CD4-positive, CD25-positive, alpha-beta regulatory T cell (primary cell): ENCODE measurements at regions not wholly inside any gene's neighbourhood (a gene's known extent, or its start where the extent isn't known, plus 50 kb on each side); places are given as distances from the start of the nearest gene placed in this dataset.
A peak's percentile ranks its signal among the peaks of the same experiment; 100 is the strongest.

Experiments used
- ATAC-seq, 2 donors: fragments of 150-1000 bp; cut with Tn5 transposase; one replicate each; pipeline ENCODE4 v1.10.0; 2021; ENCODE audit warnings: low read depth in 2 of 2, moderate number of reproducible peaks in 2 of 2, moderate library complexity in 1 of 2
- DNase-seq, 3 donors: peaks; one replicate each; pipeline versions ENCODE4 v3.0.0 to v3.0.0-alpha.2; 2012 to 2022; ENCODE audit warnings: mixed read lengths in 1 of 3
- H3K27ac ChIP-seq: one replicate; pipeline ENCODE4 v1.7.0; 2013; ENCODE audit warnings: mild to moderate bottlenecking, low read length; ENCODE audit not compliant: insufficient read depth, poor library complexity, severe bottlenecking
- H3K27me3 ChIP-seq: one replicate; pipeline ENCODE4 v1.7.0; 2013; ENCODE audit warnings: low read length; ENCODE audit not compliant: control insufficient read depth, insufficient read depth
- H3K36me3 ChIP-seq: one replicate; pipeline ENCODE4 v1.7.0; 2013; ENCODE audit warnings: mild to moderate bottlenecking, low read length, moderate library complexity; ENCODE audit not compliant: control insufficient read depth, insufficient read depth
- H3K4me1 ChIP-seq: 2 replicates; pipeline ENCODE4 v1.7.0; 2013; ENCODE audit warnings: mild to moderate bottlenecking, low read length; ENCODE audit not compliant: insufficient read depth, control insufficient read depth, poor library complexity, severe bottlenecking
- H3K4me3 ChIP-seq: one replicate; pipeline ENCODE4 v1.7.0; 2013; ENCODE audit warnings: low read depth, mild to moderate bottlenecking, low read length, moderate library complexity
- H3K9me3 ChIP-seq, 2 experiments: 1 replicate in 1 of 2; 2 replicates in 1 of 2; pipeline ENCODE4 v1.7.0; 2013; ENCODE audit warnings: low read length in 2 of 2, mild to moderate bottlenecking in 1 of 2, moderate library complexity in 1 of 2; ENCODE audit not compliant: control insufficient read depth in 2 of 2
- H3K27ac Mint-ChIP-seq, 3 donors: one replicate each; pipeline ENCODE4 v1.8.0; 2020 to 2022; ENCODE audit warnings: mild to moderate bottlenecking in 3 of 3, mixed read lengths in 3 of 3, moderate library complexity in 2 of 3
- H3K27me3 Mint-ChIP-seq: one replicate; pipeline ENCODE4 v1.8.0; 2022; ENCODE audit warnings: mild to moderate bottlenecking, mixed read lengths
- H3K36me3 Mint-ChIP-seq: one replicate; pipeline ENCODE4 v1.8.0; 2020; ENCODE audit warnings: mixed read lengths
- H3K4me1 Mint-ChIP-seq, 4 donors: one replicate each; pipeline ENCODE4 v1.8.0; 2020 to 2022; ENCODE audit warnings: mixed read lengths in 4 of 4, mild to moderate bottlenecking in 1 of 4
- H3K4me3 Mint-ChIP-seq, 4 donors: one replicate each; pipeline ENCODE4 v1.8.0; 2020 to 2022; ENCODE audit warnings: mild to moderate bottlenecking in 4 of 4, mixed read lengths in 4 of 4, moderate library complexity in 3 of 4
- H3K9me3 Mint-ChIP-seq, 7 donors: one replicate each; pipeline ENCODE4 v1.8.0; 2020 to 2022; ENCODE audit warnings: mixed read lengths in 7 of 7, mild to moderate bottlenecking in 3 of 7, moderate library complexity in 2 of 7

- Histone ChIP-seq H3K27me3 (no peaks in the 10 kb centered on the region), H3K4me3 (no peak overlapping the region), H3K27ac (peak overlapping the region; percentile 87), H3K36me3 (no peaks in the 10 kb centered on the region), H3K9me3 (no peaks in the 10 kb centered on the region), H3K4me1 (peaks cover 33% of the 10 kb centered on the region)
- Mint-ChIP-seq H3K27me3 (no peaks in the 10 kb centered on the region), H3K4me1 (peaks cover 32 to 63% (median 48%) of the 10 kb centered on the region in 4 donors), H3K9me3 (no peaks in the 10 kb centered on the region), H3K27ac (peak overlapping the region in 2 of 3 donors; percentile 0 to 24), H3K36me3 (no peaks in the 10 kb centered on the region), H3K4me3 (no peak overlapping the region)
- DNase-seq = no peak
- no peak for ATAC-seq
Measured at GRCh38 chr21:25459365-25459764, 147.9 kb downstream of the MRPL39 start.

- H3K27me3 Mint-ChIP-seq = no peaks in the 10 kb centered on the region
- H3K27me3 ChIP-seq = no peaks in the 10 kb centered on the region
- peak overlapping the region in 2 of 4 donors; percentile 28 to 66 for H3K4me3 Mint-ChIP-seq
- H3K27ac Mint-ChIP-seq = peak overlapping the region; percentile 1 to 85 (median 74)
- DNase-seq (no peak), ATAC-seq (no peak)
- H3K9me3 ChIP-seq = no peaks in the 10 kb centered on the region
- no peaks in the 10 kb centered on the region for H3K36me3 Mint-ChIP-seq
- H3K9me3 Mint-ChIP-seq = no peaks in the 10 kb centered on the region
- H3K4me1 Mint-ChIP-seq = peaks cover 28 to 54% (median 40%) of the 10 kb centered on the region in 4 donors
- peak overlapping the region; percentile 87 for H3K27ac ChIP-seq
- no peak overlapping the region for H3K4me3 ChIP-seq
- H3K36me3 ChIP-seq = no peaks in the 10 kb centered on the region
- H3K4me1 ChIP-seq = peaks cover 25% of the 10 kb centered on the region
Measured at GRCh38 chr21:25458484-25458883, 148.8 kb downstream of the MRPL39 start.

GRCh38 chr21:25457946-25458345 lies 149.3 kb downstream of the MRPL39 start:
- Mint-ChIP-seq H3K36me3 (no peaks in the 10 kb centered on the region), H3K9me3 (no peaks in the 10 kb centered on the region), H3K27me3 (no peaks in the 10 kb centered on the region), H3K4me3 (no peak overlapping the region), H3K27ac (peak overlapping the region in 2 of 3 donors; percentile 17 to 74), H3K4me1 (peaks cover 22 to 49% (median 36%) of the 10 kb centered on the region in 4 donors)
- H3K27ac ChIP-seq = peak overlapping the region; percentile 87
- no peaks in the 10 kb centered on the region for H3K9me3 ChIP-seq
- H3K4me1 ChIP-seq = peaks cover 20% of the 10 kb centered on the region
- no peaks in the 10 kb centered on the region for H3K27me3 ChIP-seq
- peak overlapping the region; percentile 81 for H3K4me3 ChIP-seq
- no peaks in the 10 kb centered on the region for H3K36me3 ChIP-seq
- ATAC-seq (no peak), DNase-seq (no peak)

- DNase-seq (peak in 2 of 3 donors; percentile 50 to 72), ATAC-seq (peak; percentile 85)
- H3K4me3 ChIP-seq = peak overlapping the region; percentile 81
- Mint-ChIP-seq H3K27me3 (no peaks in the 10 kb centered on the region), H3K4me3 (peak overlapping the region; percentile 14 to 87 (median 82)), H3K27ac (peak overlapping the region; percentile 74 to 89 (median 77)), H3K4me1 (peaks cover 17 to 44% (median 31%) of the 10 kb centered on the region in 4 donors), H3K9me3 (no peaks in the 10 kb centered on the region), H3K36me3 (no peaks in the 10 kb centered on the region)
- H3K9me3 ChIP-seq = no peaks in the 10 kb centered on the region
- H3K4me1 ChIP-seq = peaks cover 15% of the 10 kb centered on the region
- H3K27me3 ChIP-seq = no peaks in the 10 kb centered on the region
- no peaks in the 10 kb centered on the region for H3K36me3 ChIP-seq
- peak overlapping the region; percentile 87 for H3K27ac ChIP-seq
Measured at GRCh38 chr21:25457411-25457810, 149.9 kb downstream of the MRPL39 start.

- Histone ChIP-seq H3K4me1 (peaks cover 14% of the 10 kb centered on the region), H3K9me3 (no peaks in the 10 kb centered on the region), H3K36me3 (no peaks in the 10 kb centered on the region), H3K4me3 (peak overlapping the region; percentile 81), H3K27ac (peak overlapping the region; percentile 87), H3K27me3 (no peaks in the 10 kb centered on the region)
- H3K9me3 Mint-ChIP-seq = no peaks in the 10 kb centered on the region
- no peaks in the 10 kb centered on the region for H3K27me3 Mint-ChIP-seq
- ATAC-seq = peak; percentile 5 to 20
- H3K4me1 Mint-ChIP-seq = peaks cover 15 to 38% (median 27%) of the 10 kb centered on the region in 4 donors
- peak overlapping the region; percentile 0 to 74 (median 72) for H3K27ac Mint-ChIP-seq
- no peaks in the 10 kb centered on the region for H3K36me3 Mint-ChIP-seq
- peak in 1 of 3 donors; percentile 26 for DNase-seq
- peak overlapping the region in 2 of 4 donors; percentile 64 to 69 for H3K4me3 Mint-ChIP-seq
Measured at GRCh38 chr21:25456672-25457071, 150.6 kb downstream of the MRPL39 start.

GRCh38 chr21:25453524-25453923 lies 153.8 kb downstream of the MRPL39 start:
- no peak overlapping the region for H3K4me3 Mint-ChIP-seq
- DNase-seq (no peak), ATAC-seq (no peak)
- no peaks in the 10 kb centered on the region for H3K27me3 ChIP-seq
- no peak overlapping the region for H3K27ac ChIP-seq
- H3K36me3 ChIP-seq = no peaks in the 10 kb centered on the region
- H3K4me1 ChIP-seq = peaks cover 11% of the 10 kb centered on the region
- no peak overlapping the region for H3K4me3 ChIP-seq
- no peaks in the 10 kb centered on the region for H3K27me3 Mint-ChIP-seq
- H3K36me3 Mint-ChIP-seq = no peaks in the 10 kb centered on the region
- H3K9me3 Mint-ChIP-seq = peaks cover 0 to 2% (median 0%) of the 10 kb centered on the region in 7 donors
- H3K27ac Mint-ChIP-seq = no peak overlapping the region
- no peaks in the 10 kb centered on the region for H3K9me3 ChIP-seq
- peaks cover 6 to 18% (median 13%) of the 10 kb centered on the region in 4 donors for H3K4me1 Mint-ChIP-seq

GRCh38 chr21:25449950-25450349 lies 157.3 kb downstream of the MRPL39 start:
- DNase-seq (no peak), ATAC-seq (no peak)
- no peaks in the 10 kb centered on the region for H3K9me3 ChIP-seq
- H3K27me3 Mint-ChIP-seq = no peaks in the 10 kb centered on the region
- H3K4me1 Mint-ChIP-seq = peaks cover 0 to 2% (median 0%) of the 10 kb centered on the region in 4 donors
- no peak overlapping the region for H3K4me3 ChIP-seq
- no peak overlapping the region for H3K27ac ChIP-seq
- H3K27ac Mint-ChIP-seq = no peak overlapping the region
- no peaks in the 10 kb centered on the region for H3K4me1 ChIP-seq
- no peaks in the 10 kb centered on the region for H3K36me3 Mint-ChIP-seq
- no peaks in the 10 kb centered on the region for H3K36me3 ChIP-seq
- H3K9me3 Mint-ChIP-seq = peaks cover 0 to 2% (median 0%) of the 10 kb centered on the region in 7 donors
- H3K27me3 ChIP-seq = no peaks in the 10 kb centered on the region
- no peak overlapping the region for H3K4me3 Mint-ChIP-seq

GRCh38 chr21:25441835-25442234 lies 165.4 kb downstream of the MRPL39 start:
- no peaks in the 10 kb centered on the region for H3K4me1 Mint-ChIP-seq
- no peaks in the 10 kb centered on the region for H3K36me3 Mint-ChIP-seq
- DNase-seq (no peak), ATAC-seq (no peak)
- no peaks in the 10 kb centered on the region for H3K4me1 ChIP-seq
- no peaks in the 10 kb centered on the region for H3K36me3 ChIP-seq
- no peak overlapping the region for H3K4me3 Mint-ChIP-seq
- no peaks in the 10 kb centered on the region for H3K27me3 Mint-ChIP-seq
- H3K27ac ChIP-seq = no peak overlapping the region
- H3K27ac Mint-ChIP-seq = no peak overlapping the region
- no peak overlapping the region for H3K4me3 ChIP-seq
- peaks cover 0 to 4% (median 0%) of the 10 kb centered on the region in 7 donors for H3K9me3 Mint-ChIP-seq
- H3K27me3 ChIP-seq = no peaks in the 10 kb centered on the region
- no peaks in the 10 kb centered on the region for H3K9me3 ChIP-seq
